K562 (cell line): ENCODE measurements at regions not wholly inside any gene's neighbourhood (a gene's known extent, or its start where the extent isn't known, plus 50 kb on each side); places are given as distances from the start of the nearest gene placed in this dataset.

Experiments used
- HMG20A ChIP-seq: fragments of 450-650 bp; formaldehyde crosslinking; conservative IDR thresholded peaks from 2 replicates; pipeline ENCODE4 v1.4.0; 2020; ENCODE audit warnings: mild to moderate bottlenecking, mixed read lengths
- LARP7 ChIP-seq: fragments of 450-650 bp; IDR thresholded peaks from 2 replicates; pipeline ENCODE4 v1.6.1; 2016
- RBBP5 ChIP-seq: fragments of 200-600 bp; sonication (generic); IDR thresholded peaks from 2 replicates; pipeline ENCODE4 v1.6.1; 2012; ENCODE audit warnings: borderline replicate concordance, mild to moderate bottlenecking, low read length, control low read depth, inconsistent platforms; ENCODE audit not compliant: insufficient read depth, poor library complexity, severe bottlenecking
- RCOR1 ChIP-seq, 2 experiments: IDR thresholded peaks; 2 replicates each; pipeline ENCODE4 v1.6.1; 2012; ENCODE audit warnings: low read depth in 2 of 2, low read length in 2 of 2, borderline replicate concordance in 1 of 2, improper control_type of control experiment in 1 of 2
- SIN3B ChIP-seq: fragments of 450-650 bp; IDR thresholded peaks from 2 replicates; pipeline ENCODE4 v1.6.1; 2017; ENCODE audit warnings: low read depth, mild to moderate bottlenecking, moderate library complexity
- TAF1 ChIP-seq: IDR thresholded peaks from 2 replicates; pipeline ENCODE4 v1.6.1; 2011; ENCODE audit warnings: mild to moderate bottlenecking, low read length, moderate library complexity; ENCODE audit not compliant: insufficient read depth, control insufficient read depth, severe bottlenecking; ENCODE audit errors: extremely low read depth
- ZNF41 ChIP-seq: fragments of 250-450 bp; sonication (Bioruptor Pico); conservative IDR thresholded peaks from 2 replicates; pipeline ENCODE4 v1.4.0; 2020; ENCODE audit warnings: mild to moderate bottlenecking
- TF ChIP-seq, protein P1 (sequence below): sonication (generic); formaldehyde crosslinking; IDR thresholded peaks from 2 replicates; pipeline ENCODE4 v1.8.1; 2023; ENCODE audit warnings: mild to moderate bottlenecking, missing genetic modification reagents
- TF ChIP-seq, protein P2 (sequence below), 2 experiments: fragments of 450-650 bp in 1 of 2; IDR thresholded peaks; 2 replicates each; pipeline ENCODE4 v1.6.1; 2011 to 2017; ENCODE audit warnings: low read depth in 2 of 2, antibody characterized with exemption in 1 of 2, borderline replicate concordance in 1 of 2, low read length in 1 of 2, mild to moderate bottlenecking in 1 of 2, mixed read lengths in 1 of 2; ENCODE audit not compliant: control insufficient read depth in 1 of 2
- TF ChIP-seq, protein P3 (sequence below): fragments of 250-450 bp; sonication (Bioruptor Pico); IDR thresholded peaks from 2 replicates; pipeline ENCODE4 v1.9.0; 2021; ENCODE audit warnings: mild to moderate bottlenecking, inconsistent platforms
- TF ChIP-seq, protein P4 (sequence below): IDR thresholded peaks from 3 replicates; pipeline ENCODE4 v1.6.1; 2011; ENCODE audit warnings: borderline replicate concordance, mild to moderate bottlenecking, moderate library complexity; ENCODE audit not compliant: insufficient read length; ENCODE audit errors: extremely low read depth
- TF ChIP-seq, protein P5 (sequence below), 2 experiments: fragments of 200-800 bp in 1 of 2; sonication (Bioruptor generic) in 1 of 2; sonication (generic) in 1 of 2; formaldehyde crosslinking in 1 of 2; IDR thresholded peaks in 1 of 2; conservative IDR thresholded peaks in 1 of 2; 2 replicates each; pipeline versions ENCODE4 v1.5.0 to v1.6.1; 2016 to 2020; ENCODE audit warnings: missing compliant biosample characterization in 1 of 2, missing genetic modification characterization in 1 of 2, missing genetic modification reagents in 1 of 2
- TF ChIP-seq, protein P6 (sequence below): sonication (generic); formaldehyde crosslinking; IDR thresholded peaks from 2 replicates; pipeline ENCODE4 v1.8.0; 2022; ENCODE audit warnings: mild to moderate bottlenecking, missing genetic modification reagents

DNA sequence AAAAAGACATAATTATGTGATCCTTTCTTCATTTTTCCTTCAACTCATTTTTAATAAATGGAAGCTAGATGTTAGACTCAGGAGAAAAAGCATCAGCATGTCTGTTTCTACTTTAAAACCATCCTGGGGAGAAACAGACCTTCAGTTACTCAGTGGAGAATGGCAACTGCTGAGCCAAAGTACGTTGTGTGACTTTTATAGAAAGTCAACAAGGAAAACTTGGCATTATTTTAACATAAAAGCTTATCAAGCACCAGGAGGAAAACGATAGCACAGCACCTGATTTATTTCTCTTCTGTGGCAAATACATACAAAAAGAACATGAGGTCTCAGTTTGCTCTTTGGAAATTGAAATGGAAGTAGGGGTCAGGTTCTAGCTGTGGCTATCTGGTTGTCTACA is 115.3 kb upstream of the RIPOR2 start (continued):
- TF ChIP-seq, protein P1, sequence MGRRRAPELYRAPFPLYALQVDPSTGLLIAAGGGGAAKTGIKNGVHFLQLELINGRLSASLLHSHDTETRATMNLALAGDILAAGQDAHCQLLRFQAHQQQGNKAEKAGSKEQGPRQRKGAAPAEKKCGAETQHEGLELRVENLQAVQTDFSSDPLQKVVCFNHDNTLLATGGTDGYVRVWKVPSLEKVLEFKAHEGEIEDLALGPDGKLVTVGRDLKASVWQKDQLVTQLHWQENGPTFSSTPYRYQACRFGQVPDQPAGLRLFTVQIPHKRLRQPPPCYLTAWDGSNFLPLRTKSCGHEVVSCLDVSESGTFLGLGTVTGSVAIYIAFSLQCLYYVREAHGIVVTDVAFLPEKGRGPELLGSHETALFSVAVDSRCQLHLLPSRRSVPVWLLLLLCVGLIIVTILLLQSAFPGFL = no peak
- no peak for TF ChIP-seq RCOR1 (IDR thresholded peaks at IDR 0.05; ENCODE audit: borderline replicate concordance in 1 of 2, low read depth in 2 of 2, low read length in 2 of 2)
- TF ChIP-seq, protein P2, sequence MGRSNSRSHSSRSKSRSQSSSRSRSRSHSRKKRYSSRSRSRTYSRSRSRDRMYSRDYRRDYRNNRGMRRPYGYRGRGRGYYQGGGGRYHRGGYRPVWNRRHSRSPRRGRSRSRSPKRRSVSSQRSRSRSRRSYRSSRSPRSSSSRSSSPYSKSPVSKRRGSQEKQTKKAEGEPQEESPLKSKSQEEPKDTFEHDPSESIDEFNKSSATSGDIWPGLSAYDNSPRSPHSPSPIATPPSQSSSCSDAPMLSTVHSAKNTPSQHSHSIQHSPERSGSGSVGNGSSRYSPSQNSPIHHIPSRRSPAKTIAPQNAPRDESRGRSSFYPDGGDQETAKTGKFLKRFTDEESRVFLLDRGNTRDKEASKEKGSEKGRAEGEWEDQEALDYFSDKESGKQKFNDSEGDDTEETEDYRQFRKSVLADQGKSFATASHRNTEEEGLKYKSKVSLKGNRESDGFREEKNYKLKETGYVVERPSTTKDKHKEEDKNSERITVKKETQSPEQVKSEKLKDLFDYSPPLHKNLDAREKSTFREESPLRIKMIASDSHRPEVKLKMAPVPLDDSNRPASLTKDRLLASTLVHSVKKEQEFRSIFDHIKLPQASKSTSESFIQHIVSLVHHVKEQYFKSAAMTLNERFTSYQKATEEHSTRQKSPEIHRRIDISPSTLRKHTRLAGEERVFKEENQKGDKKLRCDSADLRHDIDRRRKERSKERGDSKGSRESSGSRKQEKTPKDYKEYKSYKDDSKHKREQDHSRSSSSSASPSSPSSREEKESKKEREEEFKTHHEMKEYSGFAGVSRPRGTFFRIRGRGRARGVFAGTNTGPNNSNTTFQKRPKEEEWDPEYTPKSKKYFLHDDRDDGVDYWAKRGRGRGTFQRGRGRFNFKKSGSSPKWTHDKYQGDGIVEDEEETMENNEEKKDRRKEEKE (IDR thresholded peaks at IDR 0.05; ENCODE audit: borderline replicate concordance in 1 of 2, control insufficient read depth in 1 of 2, low read depth in 2 of 2, low read length in 1 of 2) = no peak
- TF ChIP-seq, protein P3, sequence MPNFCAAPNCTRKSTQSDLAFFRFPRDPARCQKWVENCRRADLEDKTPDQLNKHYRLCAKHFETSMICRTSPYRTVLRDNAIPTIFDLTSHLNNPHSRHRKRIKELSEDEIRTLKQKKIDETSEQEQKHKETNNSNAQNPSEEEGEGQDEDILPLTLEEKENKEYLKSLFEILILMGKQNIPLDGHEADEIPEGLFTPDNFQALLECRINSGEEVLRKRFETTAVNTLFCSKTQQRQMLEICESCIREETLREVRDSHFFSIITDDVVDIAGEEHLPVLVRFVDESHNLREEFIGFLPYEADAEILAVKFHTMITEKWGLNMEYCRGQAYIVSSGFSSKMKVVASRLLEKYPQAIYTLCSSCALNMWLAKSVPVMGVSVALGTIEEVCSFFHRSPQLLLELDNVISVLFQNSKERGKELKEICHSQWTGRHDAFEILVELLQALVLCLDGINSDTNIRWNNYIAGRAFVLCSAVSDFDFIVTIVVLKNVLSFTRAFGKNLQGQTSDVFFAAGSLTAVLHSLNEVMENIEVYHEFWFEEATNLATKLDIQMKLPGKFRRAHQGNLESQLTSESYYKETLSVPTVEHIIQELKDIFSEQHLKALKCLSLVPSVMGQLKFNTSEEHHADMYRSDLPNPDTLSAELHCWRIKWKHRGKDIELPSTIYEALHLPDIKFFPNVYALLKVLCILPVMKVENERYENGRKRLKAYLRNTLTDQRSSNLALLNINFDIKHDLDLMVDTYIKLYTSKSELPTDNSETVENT (CRISPR knock-in tag) = no peak
- no peak for TF ChIP-seq SIN3B
- TF ChIP-seq, protein P4, sequence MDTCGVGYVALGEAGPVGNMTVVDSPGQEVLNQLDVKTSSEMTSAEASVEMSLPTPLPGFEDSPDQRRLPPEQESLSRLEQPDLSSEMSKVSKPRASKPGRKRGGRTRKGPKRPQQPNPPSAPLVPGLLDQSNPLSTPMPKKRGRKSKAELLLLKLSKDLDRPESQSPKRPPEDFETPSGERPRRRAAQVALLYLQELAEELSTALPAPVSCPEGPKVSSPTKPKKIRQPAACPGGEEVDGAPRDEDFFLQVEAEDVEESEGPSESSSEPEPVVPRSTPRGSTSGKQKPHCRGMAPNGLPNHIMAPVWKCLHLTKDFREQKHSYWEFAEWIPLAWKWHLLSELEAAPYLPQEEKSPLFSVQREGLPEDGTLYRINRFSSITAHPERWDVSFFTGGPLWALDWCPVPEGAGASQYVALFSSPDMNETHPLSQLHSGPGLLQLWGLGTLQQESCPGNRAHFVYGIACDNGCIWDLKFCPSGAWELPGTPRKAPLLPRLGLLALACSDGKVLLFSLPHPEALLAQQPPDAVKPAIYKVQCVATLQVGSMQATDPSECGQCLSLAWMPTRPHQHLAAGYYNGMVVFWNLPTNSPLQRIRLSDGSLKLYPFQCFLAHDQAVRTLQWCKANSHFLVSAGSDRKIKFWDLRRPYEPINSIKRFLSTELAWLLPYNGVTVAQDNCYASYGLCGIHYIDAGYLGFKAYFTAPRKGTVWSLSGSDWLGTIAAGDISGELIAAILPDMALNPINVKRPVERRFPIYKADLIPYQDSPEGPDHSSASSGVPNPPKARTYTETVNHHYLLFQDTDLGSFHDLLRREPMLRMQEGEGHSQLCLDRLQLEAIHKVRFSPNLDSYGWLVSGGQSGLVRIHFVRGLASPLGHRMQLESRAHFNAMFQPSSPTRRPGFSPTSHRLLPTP = no peak
- no peak for TF ChIP-seq HMG20A (CRISPR knock-in tag)
- TF ChIP-seq, protein P5, sequence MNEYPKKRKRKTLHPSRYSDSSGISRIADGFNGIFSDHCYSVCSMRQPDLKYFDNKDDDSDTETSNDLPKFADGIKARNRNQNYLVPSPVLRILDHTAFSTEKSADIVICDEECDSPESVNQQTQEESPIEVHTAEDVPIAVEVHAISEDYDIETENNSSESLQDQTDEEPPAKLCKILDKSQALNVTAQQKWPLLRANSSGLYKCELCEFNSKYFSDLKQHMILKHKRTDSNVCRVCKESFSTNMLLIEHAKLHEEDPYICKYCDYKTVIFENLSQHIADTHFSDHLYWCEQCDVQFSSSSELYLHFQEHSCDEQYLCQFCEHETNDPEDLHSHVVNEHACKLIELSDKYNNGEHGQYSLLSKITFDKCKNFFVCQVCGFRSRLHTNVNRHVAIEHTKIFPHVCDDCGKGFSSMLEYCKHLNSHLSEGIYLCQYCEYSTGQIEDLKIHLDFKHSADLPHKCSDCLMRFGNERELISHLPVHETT (CRISPR knock-in tag; conservative IDR thresholded peaks at IDR 0.05 in 1 of 2, IDR thresholded peaks at IDR 0.05 in 1 of 2) = no peak
- no peak for TF ChIP-seq ZNF41 (CRISPR knock-in tag)
- no peak for TF ChIP-seq LARP7
- no peak for TF ChIP-seq TAF1
- TF ChIP-seq, protein P6, sequence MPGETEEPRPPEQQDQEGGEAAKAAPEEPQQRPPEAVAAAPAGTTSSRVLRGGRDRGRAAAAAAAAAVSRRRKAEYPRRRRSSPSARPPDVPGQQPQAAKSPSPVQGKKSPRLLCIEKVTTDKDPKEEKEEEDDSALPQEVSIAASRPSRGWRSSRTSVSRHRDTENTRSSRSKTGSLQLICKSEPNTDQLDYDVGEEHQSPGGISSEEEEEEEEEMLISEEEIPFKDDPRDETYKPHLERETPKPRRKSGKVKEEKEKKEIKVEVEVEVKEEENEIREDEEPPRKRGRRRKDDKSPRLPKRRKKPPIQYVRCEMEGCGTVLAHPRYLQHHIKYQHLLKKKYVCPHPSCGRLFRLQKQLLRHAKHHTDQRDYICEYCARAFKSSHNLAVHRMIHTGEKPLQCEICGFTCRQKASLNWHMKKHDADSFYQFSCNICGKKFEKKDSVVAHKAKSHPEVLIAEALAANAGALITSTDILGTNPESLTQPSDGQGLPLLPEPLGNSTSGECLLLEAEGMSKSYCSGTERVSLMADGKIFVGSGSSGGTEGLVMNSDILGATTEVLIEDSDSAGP (CRISPR knock-in tag) = no peak
- TF ChIP-seq RBBP5 = no peak
